T-helper 1 cell treated with Interleukin-12 subunit alpha and Interleukin-12 subunit beta and Interleukin-4 antibody, amounts not matched to agents 30 μg/mL and 1 μg/mL, for 36 hours (primary cell): ENCODE measurements at regions not wholly inside any gene's neighbourhood (a gene's known extent, or its start where the extent isn't known, plus 50 kb on each side); places are given as distances from the start of the nearest gene placed in this dataset.

Source experiments
- H3K27ac Mint-ChIP-seq: one replicate; pipeline ENCODE4 v1.8.0; 2021; ENCODE audit warnings: mild to moderate bottlenecking, mixed read lengths
- H3K27me3 Mint-ChIP-seq: one replicate; pipeline ENCODE4 v1.8.0; 2021; ENCODE audit warnings: low read depth, mixed read lengths
- H3K36me3 Mint-ChIP-seq: one replicate; pipeline ENCODE4 v1.8.0; 2021; ENCODE audit warnings: low read depth, mixed read lengths
- H3K4me1 Mint-ChIP-seq: one replicate; pipeline ENCODE4 v1.8.0; 2021; ENCODE audit warnings: low read depth, mixed read lengths
- H3K4me3 Mint-ChIP-seq: one replicate; pipeline ENCODE4 v1.8.0; 2021; ENCODE audit warnings: mild to moderate bottlenecking, moderate library complexity, mixed read lengths
- H3K9me3 Mint-ChIP-seq: one replicate; pipeline ENCODE4 v1.8.0; 2021; ENCODE audit warnings: mixed read lengths

DNA sequence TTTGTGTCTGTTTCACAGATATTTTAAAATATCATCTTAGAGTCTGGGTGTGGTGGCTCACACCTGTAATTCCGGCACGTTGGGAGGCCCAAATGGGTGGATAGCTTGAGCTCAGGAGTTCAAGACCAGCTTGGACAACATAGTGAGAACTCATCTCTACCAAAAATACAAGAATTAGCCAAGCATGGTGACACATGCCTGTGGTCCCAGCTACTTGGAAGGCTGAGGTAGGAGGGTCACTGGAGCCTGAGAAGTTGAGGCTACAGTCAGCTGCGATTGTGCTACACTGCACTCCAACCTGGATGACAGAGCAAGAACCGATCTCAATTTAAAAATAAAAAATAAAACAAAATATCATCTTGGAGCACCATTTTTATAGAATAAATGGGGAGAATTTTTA, 1247.6 kb upstream of the MIR17HG start:
- Mint-ChIP-seq H3K9me3 (peaks cover 22% of the 10 kb centered on the region), H3K4me1 (no peaks in the 10 kb centered on the region), H3K36me3 (no peaks in the 10 kb centered on the region), H3K27ac (no peak overlapping the region), H3K27me3 (no peaks in the 10 kb centered on the region), H3K4me3 (no peak overlapping the region)

DNA sequence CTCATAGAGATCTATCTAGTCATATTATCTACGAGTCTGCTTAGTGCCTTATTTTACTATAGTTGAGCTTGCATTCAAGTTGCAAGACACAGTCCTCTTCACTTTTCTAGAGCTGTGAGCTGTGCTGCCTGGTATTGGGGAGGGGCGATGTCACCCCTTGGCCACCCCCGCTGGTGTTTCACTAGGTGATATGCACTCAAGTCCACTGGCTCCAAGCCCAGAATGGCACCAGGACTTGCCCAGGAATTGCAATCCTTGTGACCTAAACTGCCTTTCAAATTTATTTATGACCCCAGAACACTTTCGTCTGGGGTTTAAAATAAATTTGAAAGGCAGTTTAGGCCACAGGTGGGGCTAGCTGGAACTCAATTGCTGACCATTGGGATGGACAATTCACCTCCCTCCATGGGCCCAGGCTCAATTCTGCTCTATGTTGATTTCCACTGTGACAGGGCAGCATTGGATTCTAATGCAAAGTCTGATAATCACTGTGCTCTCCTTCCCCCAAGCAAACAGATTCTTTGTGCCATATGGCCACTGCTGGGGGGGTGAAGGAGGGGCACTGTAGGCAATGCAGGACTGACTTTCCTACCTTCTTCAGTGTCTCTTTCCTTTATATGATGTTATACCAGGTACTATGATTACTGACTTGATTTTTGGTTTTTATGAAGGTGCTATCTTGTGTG, 1244.2 kb upstream of the MIR17HG start:
- Mint-ChIP-seq H3K4me1 (no peaks in the 10 kb centered on the region), H3K9me3 (peaks cover 25% of the 10 kb centered on the region), H3K36me3 (no peaks in the 10 kb centered on the region), H3K27ac (no peak overlapping the region), H3K27me3 (no peaks in the 10 kb centered on the region), H3K4me3 (no peak overlapping the region)

GRCh38 chr13:90104764-90105163, 1242.7 kb upstream of the MIR17HG start:
- Mint-ChIP-seq H3K27me3 (no peaks in the 10 kb centered on the region), H3K36me3 (no peaks in the 10 kb centered on the region), H3K4me3 (no peak overlapping the region), H3K27ac (no peak overlapping the region), H3K4me1 (no peaks in the 10 kb centered on the region), H3K9me3 (peaks cover 35% of the 10 kb centered on the region)

DNA sequence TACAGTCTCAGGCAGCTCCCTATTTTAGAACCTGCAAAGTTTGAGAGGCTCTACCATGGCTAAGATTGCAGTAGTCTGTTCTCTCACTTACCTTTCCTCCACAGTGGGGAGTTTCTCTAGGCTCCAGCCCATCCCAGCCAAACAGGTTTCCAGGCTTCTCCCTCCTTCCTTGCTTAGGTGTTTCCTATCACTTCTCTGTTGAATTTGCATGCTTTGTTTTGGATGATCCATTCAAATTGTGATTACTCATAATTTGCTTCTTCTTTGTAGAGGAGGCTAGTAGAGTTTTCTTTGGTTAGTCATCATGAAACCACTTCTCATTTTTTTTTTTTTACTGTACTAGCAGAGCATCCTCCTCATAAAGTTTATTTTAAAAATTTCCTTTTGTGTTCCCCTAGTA, 1242.2 kb upstream of the MIR17HG start:
- Mint-ChIP-seq H3K4me1 (no peaks in the 10 kb centered on the region), H3K36me3 (no peaks in the 10 kb centered on the region), H3K27ac (no peak overlapping the region), H3K9me3 (peaks cover 40% of the 10 kb centered on the region), H3K4me3 (no peak overlapping the region), H3K27me3 (no peaks in the 10 kb centered on the region)

- Mint-ChIP-seq H3K4me1 (no peaks in the 10 kb centered on the region), H3K27ac (no peak overlapping the region), H3K36me3 (no peaks in the 10 kb centered on the region), H3K27me3 (no peaks in the 10 kb centered on the region), H3K9me3 (peaks cover 40% of the 10 kb centered on the region), H3K4me3 (no peak overlapping the region)
These were observed 1241.5 kb upstream of the MIR17HG start for GRCh38 chr13:90105849-90106496.

- Mint-ChIP-seq H3K27me3 (no peaks in the 10 kb centered on the region), H3K27ac (no peak overlapping the region)
These were observed 1239.8 kb upstream of the MIR17HG start for GRCh38 chr13:90107661-90108060.

DNA sequence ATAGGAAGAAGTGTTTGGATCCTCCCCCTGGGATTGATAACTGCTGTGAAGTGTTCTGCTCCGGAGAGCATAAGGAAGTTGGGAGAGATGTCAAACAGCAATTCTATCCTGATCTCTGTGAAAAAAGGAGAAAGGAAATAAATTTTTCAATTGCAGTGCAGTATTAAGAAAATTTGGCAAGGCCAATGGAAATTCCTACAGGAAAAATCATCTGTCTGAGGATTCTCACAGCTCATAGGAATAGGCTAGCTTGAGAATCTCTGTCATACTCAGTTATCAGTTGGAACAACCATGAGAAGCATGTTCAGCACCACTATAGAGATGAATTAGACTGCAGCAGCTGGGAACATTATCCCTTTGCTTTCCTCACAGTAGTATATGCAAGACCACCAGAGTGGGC, 1238.9 kb upstream of the MIR17HG start:
- H3K27ac Mint-ChIP-seq, result no peak overlapping the region
- H3K36me3 Mint-ChIP-seq, result no peaks in the 10 kb centered on the region
- H3K27me3 Mint-ChIP-seq, result no peaks in the 10 kb centered on the region
- H3K4me1 Mint-ChIP-seq, result no peaks in the 10 kb centered on the region
- no peak overlapping the region for H3K4me3 Mint-ChIP-seq
- H3K9me3 Mint-ChIP-seq, result peaks cover 32% of the 10 kb centered on the region

More at GRCh38 chr13:90107661-90108060, 1239.8 kb upstream of the MIR17HG start:
- no peaks in the 10 kb centered on the region for H3K36me3 Mint-ChIP-seq
- H3K4me1 Mint-ChIP-seq, result no peaks in the 10 kb centered on the region
- peaks cover 36% of the 10 kb centered on the region for H3K9me3 Mint-ChIP-seq
- no peak overlapping the region for H3K4me3 Mint-ChIP-seq

GRCh38 chr13:90116121-90116520, 1231.4 kb upstream of the MIR17HG start:
- no peaks in the 10 kb centered on the region for H3K36me3 Mint-ChIP-seq
- no peaks in the 10 kb centered on the region for H3K4me1 Mint-ChIP-seq
- H3K27me3 Mint-ChIP-seq, result no peaks in the 10 kb centered on the region
- no peak overlapping the region for H3K27ac Mint-ChIP-seq
- H3K9me3 Mint-ChIP-seq, result peaks cover 12% of the 10 kb centered on the region
- H3K4me3 Mint-ChIP-seq, result no peak overlapping the region

DNA sequence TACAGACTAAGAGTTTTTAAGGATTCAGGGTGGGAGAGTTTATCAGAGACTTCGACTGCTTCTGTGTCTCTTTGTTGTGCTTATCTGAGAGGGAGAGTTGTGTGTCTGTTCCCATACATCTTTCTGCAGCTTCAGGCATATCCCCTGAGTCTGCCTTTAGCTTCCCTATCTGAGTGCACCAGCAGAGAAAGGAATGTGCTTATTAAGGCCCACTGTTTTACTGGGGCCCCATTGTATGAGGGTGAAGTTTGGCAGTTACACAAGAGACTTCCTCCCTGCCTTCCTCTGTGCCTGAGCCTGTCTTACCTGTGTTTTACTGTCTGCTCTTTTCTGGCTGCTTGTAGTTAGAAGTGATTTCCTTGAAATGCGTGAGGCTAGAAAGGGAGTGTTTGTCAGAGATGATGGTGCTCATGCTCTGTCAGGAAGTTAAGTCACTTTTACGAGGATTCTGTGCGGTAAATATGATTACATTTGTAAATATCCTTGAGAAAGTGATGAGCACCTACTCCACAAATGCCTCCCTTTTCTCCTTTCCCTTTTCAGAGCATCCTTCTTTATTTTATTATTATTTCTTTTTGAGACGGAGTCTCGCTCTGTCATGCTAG, 1228.9 kb upstream of the MIR17HG start:
- H3K27ac Mint-ChIP-seq, result no peak overlapping the region
- no peaks in the 10 kb centered on the region for H3K4me1 Mint-ChIP-seq
- no peak overlapping the region for H3K4me3 Mint-ChIP-seq
- peaks cover 12% of the 10 kb centered on the region for H3K9me3 Mint-ChIP-seq
- no peaks in the 10 kb centered on the region for H3K27me3 Mint-ChIP-seq
- H3K36me3 Mint-ChIP-seq, result no peaks in the 10 kb centered on the region

GRCh38 chr13:90120026-90120425, 1227.5 kb upstream of the MIR17HG start:
- Mint-ChIP-seq H3K36me3 (no peaks in the 10 kb centered on the region), H3K4me3 (no peak overlapping the region)

DNA sequence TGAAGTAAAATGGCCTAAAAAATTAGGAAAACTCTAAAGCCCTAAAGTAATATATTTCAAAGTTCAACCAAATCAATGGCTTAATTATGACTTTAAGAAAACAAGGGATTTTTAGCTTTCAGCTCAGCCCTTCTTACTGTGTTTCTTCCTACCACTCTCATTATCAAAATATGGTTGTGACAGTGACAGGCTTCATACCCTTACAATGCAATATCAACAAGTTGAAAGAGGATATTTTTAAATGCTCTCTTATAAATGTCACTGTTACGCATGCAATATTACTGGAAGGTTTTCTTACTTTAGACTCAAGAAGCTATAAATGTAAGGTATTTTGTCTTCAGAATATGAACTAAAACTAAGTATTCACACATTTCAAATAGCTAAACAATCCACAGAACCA, 1225.7 kb upstream of the MIR17HG start:
- Mint-ChIP-seq H3K36me3 (no peaks in the 10 kb centered on the region), H3K27me3 (no peaks in the 10 kb centered on the region), H3K27ac (no peak overlapping the region), H3K9me3 (peaks cover 19% of the 10 kb centered on the region), H3K4me1 (no peaks in the 10 kb centered on the region), H3K4me3 (no peak overlapping the region)

More at GRCh38 chr13:90120026-90120425, 1227.5 kb upstream of the MIR17HG start:
- H3K27ac Mint-ChIP-seq, result no peak overlapping the region
- peaks cover 12% of the 10 kb centered on the region for H3K9me3 Mint-ChIP-seq
- no peaks in the 10 kb centered on the region for H3K27me3 Mint-ChIP-seq
- no peaks in the 10 kb centered on the region for H3K4me1 Mint-ChIP-seq

- no peaks in the 10 kb centered on the region for H3K27me3 Mint-ChIP-seq
- H3K4me3 Mint-ChIP-seq, result no peak overlapping the region
- H3K27ac Mint-ChIP-seq, result no peak overlapping the region
- peaks cover 21% of the 10 kb centered on the region for H3K9me3 Mint-ChIP-seq
- H3K4me1 Mint-ChIP-seq, result no peaks in the 10 kb centered on the region
- no peaks in the 10 kb centered on the region for H3K36me3 Mint-ChIP-seq
These were observed 1225.0 kb upstream of the MIR17HG start for GRCh38 chr13:90122531-90122930.

- Mint-ChIP-seq H3K36me3 (no peaks in the 10 kb centered on the region), H3K4me3 (no peak overlapping the region), H3K9me3 (peaks cover 9% of the 10 kb centered on the region), H3K27me3 (no peaks in the 10 kb centered on the region), H3K27ac (no peak overlapping the region), H3K4me1 (no peaks in the 10 kb centered on the region)
These were observed 1211.9 kb upstream of the MIR17HG start for GRCh38 chr13:90135558-90135957.

GRCh38 chr13:90142251-90142650, 1205.2 kb upstream of the MIR17HG start:
- Mint-ChIP-seq H3K27ac (no peak overlapping the region), H3K9me3 (peaks cover 6% of the 10 kb centered on the region), H3K4me3 (no peak overlapping the region), H3K4me1 (no peaks in the 10 kb centered on the region), H3K27me3 (no peaks in the 10 kb centered on the region), H3K36me3 (no peaks in the 10 kb centered on the region)

DNA sequence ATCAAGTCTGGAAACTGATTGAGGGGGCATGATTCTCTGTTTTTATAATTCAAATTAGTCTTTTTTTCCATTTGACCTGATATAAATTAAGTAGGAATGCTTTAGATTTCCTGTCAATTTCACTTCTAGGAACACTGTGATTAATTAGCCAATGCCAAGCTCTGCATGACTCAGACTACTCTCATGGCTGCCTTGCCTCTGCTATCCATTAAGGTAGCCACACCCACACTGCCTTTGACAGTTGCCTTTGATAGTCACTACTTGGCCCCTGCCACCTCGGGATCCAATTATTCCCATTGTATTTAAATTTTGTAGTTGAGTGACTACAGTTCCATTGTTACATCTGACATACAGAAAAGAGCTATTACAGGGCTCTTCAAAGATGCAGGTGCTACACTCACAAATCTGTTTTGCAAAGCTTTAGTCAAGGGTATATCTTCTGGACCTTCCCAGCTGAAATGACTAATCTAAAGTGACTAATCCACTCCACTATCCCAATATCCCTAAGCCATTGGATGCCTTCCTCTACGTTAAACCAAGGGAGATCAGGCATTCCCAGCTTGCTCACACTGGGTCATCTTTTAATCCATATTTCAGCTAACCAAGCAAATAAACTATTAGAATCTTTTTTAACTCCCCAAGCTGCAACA, 1193.1 kb upstream of the MIR17HG start:
- no peak overlapping the region for H3K4me3 Mint-ChIP-seq
- no peak overlapping the region for H3K27ac Mint-ChIP-seq
- H3K4me1 Mint-ChIP-seq, result no peaks in the 10 kb centered on the region

More for the DNA sequence above, 1193.1 kb upstream of the MIR17HG start:
- H3K9me3 Mint-ChIP-seq, result peaks cover 22% of the 10 kb centered on the region
- no peaks in the 10 kb centered on the region for H3K27me3 Mint-ChIP-seq
- no peaks in the 10 kb centered on the region for H3K36me3 Mint-ChIP-seq
